ENCODE measurements at regions not wholly inside any gene's neighbourhood (a gene's known extent, or its start where the extent isn't known, plus 50 kb on each side); places are given as distances from the start of the nearest gene placed in this dataset.

DNA sequence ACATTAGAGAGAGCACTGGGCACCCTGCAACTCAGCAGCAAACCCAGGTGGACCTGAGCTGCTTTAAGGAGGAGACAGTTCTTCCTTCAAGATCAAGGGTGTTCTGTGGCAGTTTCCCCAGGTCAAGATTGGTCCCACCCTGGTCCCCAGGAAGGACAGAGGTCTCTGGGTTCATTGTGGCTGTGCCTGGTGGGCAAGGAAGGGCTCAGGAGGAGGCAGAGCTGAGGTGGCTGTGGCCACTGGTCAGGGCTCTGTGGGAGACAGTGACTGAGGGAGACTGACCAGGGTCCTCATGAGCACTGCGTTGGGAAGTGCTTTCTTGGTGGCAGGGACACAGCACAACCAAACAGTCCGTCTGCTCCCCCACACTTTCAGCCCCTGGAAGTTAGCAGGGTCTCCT lies 141.3 kb downstream of the FCRL5 start:
- TF ChIP-seq, protein P1, sequence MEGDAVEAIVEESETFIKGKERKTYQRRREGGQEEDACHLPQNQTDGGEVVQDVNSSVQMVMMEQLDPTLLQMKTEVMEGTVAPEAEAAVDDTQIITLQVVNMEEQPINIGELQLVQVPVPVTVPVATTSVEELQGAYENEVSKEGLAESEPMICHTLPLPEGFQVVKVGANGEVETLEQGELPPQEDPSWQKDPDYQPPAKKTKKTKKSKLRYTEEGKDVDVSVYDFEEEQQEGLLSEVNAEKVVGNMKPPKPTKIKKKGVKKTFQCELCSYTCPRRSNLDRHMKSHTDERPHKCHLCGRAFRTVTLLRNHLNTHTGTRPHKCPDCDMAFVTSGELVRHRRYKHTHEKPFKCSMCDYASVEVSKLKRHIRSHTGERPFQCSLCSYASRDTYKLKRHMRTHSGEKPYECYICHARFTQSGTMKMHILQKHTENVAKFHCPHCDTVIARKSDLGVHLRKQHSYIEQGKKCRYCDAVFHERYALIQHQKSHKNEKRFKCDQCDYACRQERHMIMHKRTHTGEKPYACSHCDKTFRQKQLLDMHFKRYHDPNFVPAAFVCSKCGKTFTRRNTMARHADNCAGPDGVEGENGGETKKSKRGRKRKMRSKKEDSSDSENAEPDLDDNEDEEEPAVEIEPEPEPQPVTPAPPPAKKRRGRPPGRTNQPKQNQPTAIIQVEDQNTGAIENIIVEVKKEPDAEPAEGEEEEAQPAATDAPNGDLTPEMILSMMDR (IDR thresholded peaks at IDR 0.05; ENCODE audit: unreplicated experiment): no peak
- H3K4me3 Mint-ChIP-seq (ENCODE audit: unreplicated experiment): no peak overlapping the region

DNA sequence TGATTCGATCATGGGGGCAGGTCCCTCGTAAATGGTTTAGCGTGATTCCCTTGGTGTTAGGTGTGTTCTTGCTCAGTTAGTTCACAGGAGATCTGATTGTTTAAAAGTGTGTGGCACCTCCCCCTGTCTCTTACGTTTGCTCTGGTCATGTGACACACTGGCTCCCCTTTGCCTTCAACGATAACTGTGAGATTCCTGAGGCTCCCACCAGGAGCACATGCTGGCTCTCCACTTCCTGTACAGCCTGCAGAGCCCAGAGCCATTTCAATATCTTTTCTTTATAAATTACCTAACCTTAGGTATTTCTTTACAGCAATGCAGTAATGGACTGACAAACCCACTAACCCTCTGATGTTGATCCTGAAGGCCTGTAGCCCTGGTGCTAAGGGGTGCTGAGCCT lies 141.9 kb downstream of the FCRL5 start:
- Mint-ChIP-seq H3K36me3 (ENCODE audit: low read depth, unreplicated experiment) (no peaks in the 10 kb centered on the region), H3K27ac (ENCODE audit: unreplicated experiment) (no peak overlapping the region), H3K27me3 (ENCODE audit: unreplicated experiment) (peaks cover 5% of the 10 kb centered on the region), H3K4me3 (ENCODE audit: unreplicated experiment) (no peak overlapping the region), H3K4me1 (ENCODE audit: unreplicated experiment) (peaks cover 29% of the 10 kb centered on the region), H3K9me3 (ENCODE audit: unreplicated experiment) (peaks cover 4% of the 10 kb centered on the region)
- no peak for DNase-seq (ENCODE audit: low spot score)
- TF ChIP-seq, protein P1 (IDR thresholded peaks at IDR 0.05; ENCODE audit: unreplicated experiment): no peak

More for the DNA sequence above, 141.3 kb downstream of the FCRL5 start:
- Mint-ChIP-seq H3K27me3 (ENCODE audit: unreplicated experiment) (peaks cover 5% of the 10 kb centered on the region), H3K36me3 (ENCODE audit: low read depth, unreplicated experiment) (no peaks in the 10 kb centered on the region), H3K9me3 (ENCODE audit: unreplicated experiment) (peaks cover 4% of the 10 kb centered on the region), H3K4me1 (ENCODE audit: unreplicated experiment) (peaks cover 35% of the 10 kb centered on the region), H3K27ac (ENCODE audit: unreplicated experiment) (no peak overlapping the region)
- no peak for DNase-seq (ENCODE audit: low spot score)

DNA sequence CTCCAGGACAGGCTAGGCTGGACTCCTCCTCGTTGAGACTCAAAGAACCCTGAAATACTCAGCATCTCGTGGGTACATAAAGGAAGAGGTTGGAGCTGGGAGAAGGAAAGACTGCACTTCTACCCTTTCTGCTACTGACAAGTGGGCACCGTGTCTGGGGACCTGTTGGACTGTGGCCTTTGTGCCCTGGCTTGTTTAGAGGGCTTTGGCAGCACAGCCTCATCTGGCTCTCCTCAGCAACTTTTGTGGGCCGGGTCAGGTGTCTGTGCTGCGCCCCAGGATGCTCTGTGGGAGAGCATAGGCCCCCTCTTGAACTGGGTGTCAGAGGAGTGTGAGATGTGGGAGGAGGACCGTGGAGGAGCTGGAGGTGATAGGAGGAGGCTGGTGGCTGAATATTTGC lies 142.4 kb downstream of the FCRL5 start:
- H3K9me3 Mint-ChIP-seq (ENCODE audit: unreplicated experiment): peaks cover 2% of the 10 kb centered on the region
- DNase-seq (ENCODE audit: low spot score): no peak
- H3K4me3 Mint-ChIP-seq (ENCODE audit: unreplicated experiment): no peak overlapping the region
- peaks cover 3% of the 10 kb centered on the region for H3K27me3 Mint-ChIP-seq (ENCODE audit: unreplicated experiment)
- TF ChIP-seq, protein P1 (IDR thresholded peaks at IDR 0.05; ENCODE audit: unreplicated experiment): no peak
- H3K4me1 Mint-ChIP-seq (ENCODE audit: unreplicated experiment): peaks cover 25% of the 10 kb centered on the region
- H3K36me3 Mint-ChIP-seq (ENCODE audit: low read depth, unreplicated experiment): no peaks in the 10 kb centered on the region
- no peak overlapping the region for H3K27ac Mint-ChIP-seq (ENCODE audit: unreplicated experiment)

DNA sequence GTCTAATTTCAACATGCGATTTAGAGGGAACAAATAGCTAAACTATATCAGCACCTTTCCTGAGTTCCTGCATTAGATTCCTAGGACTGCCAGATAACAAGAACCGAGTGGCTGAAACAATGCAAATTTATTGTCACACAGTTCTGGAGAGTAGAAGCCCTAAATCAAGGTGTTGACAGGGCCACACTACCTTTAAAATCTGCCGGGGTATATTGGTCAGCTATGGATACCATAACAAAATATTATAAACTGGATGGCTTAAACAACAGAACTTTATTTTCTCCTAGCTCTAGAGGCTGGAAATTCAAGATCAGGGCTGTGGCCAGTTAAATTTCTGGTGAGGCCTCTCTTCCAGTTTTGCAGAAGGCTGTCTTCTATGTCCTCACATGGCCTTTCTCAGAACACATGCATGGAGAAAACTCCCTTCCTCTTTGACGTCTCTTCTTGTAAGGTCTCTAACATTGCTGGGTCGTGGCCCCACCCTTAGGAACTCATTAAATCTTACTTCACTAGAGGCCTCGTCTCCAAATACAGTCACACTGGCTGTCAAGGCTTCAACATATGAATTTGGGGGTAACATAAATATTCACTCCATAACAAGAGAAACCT lies 144.3 kb downstream of the FCRL5 start:
- H3K27ac Mint-ChIP-seq (ENCODE audit: unreplicated experiment): no peak overlapping the region
- no peak for DNase-seq (ENCODE audit: low spot score)
- no peaks in the 10 kb centered on the region for H3K36me3 Mint-ChIP-seq (ENCODE audit: low read depth, unreplicated experiment)
- peaks cover 3% of the 10 kb centered on the region for H3K27me3 Mint-ChIP-seq (ENCODE audit: unreplicated experiment)
- H3K4me1 Mint-ChIP-seq (ENCODE audit: unreplicated experiment): peaks cover 31% of the 10 kb centered on the region
- TF ChIP-seq, protein P1 (IDR thresholded peaks at IDR 0.05; ENCODE audit: unreplicated experiment): no peak
- H3K9me3 Mint-ChIP-seq (ENCODE audit: unreplicated experiment): no peaks in the 10 kb centered on the region
- no peak overlapping the region for H3K4me3 Mint-ChIP-seq (ENCODE audit: unreplicated experiment)

DNA sequence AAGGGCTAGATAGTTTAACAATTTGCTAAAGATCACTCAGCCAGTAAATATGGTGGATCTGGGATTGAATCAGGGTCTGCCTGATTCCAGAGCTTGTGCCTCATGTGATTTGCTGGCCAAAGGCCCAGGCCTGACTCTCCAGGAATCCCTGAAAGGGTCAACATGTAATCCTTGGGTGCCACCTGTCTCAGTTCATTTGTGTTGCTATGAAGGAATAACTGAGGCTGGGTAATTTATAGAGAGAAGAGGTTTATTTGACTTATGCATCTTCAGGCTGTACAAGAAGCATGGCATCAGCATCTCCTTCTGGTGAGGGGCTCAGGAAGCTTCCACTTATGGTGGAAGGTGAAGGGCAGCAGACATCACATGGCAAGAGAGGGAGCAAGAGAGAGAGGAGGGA lies 144.9 kb downstream of the FCRL5 start:
- no peak for DNase-seq (ENCODE audit: low spot score)
- TF ChIP-seq, protein P1 (IDR thresholded peaks at IDR 0.05; ENCODE audit: unreplicated experiment): no peak
- Mint-ChIP-seq H3K36me3 (ENCODE audit: low read depth, unreplicated experiment) (no peaks in the 10 kb centered on the region), H3K4me1 (ENCODE audit: unreplicated experiment) (peaks cover 34% of the 10 kb centered on the region), H3K27me3 (ENCODE audit: unreplicated experiment) (peaks cover 5% of the 10 kb centered on the region), H3K27ac (ENCODE audit: unreplicated experiment) (no peak overlapping the region), H3K9me3 (ENCODE audit: unreplicated experiment) (no peaks in the 10 kb centered on the region), H3K4me3 (ENCODE audit: unreplicated experiment) (no peak overlapping the region)

All from endothelial cell (in vitro differentiated cells).